ENCODE measurements at regions not wholly inside any gene's neighbourhood (a gene's known extent, or its start where the extent isn't known, plus 50 kb on each side); places are given as distances from the start of the nearest gene placed in this dataset.

GRCh38 chr5:107293541-107294210, 377.1 kb downstream of the EFNA5 start:
- DNase-seq, result no peak

DNA sequence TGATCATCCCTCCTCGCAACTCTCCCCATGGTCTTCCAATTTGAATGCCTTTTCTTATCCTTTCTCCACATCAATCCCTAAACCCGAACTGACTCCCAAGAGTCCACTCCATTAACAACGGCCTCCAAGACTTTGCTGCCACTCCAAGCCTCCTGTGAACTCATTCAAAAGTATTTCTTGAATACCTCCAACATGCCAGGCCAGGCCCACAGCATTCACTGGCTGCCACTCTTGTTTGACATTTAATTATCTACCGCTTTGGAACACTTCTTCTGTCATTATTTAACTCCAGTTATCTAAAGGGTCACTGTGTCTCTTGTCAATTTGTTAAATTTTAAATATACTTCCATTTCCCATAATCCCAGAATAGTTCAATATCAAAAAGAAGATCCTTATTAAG, 378.9 kb downstream of the EFNA5 start:
- DNase-seq, result no peak

DNA sequence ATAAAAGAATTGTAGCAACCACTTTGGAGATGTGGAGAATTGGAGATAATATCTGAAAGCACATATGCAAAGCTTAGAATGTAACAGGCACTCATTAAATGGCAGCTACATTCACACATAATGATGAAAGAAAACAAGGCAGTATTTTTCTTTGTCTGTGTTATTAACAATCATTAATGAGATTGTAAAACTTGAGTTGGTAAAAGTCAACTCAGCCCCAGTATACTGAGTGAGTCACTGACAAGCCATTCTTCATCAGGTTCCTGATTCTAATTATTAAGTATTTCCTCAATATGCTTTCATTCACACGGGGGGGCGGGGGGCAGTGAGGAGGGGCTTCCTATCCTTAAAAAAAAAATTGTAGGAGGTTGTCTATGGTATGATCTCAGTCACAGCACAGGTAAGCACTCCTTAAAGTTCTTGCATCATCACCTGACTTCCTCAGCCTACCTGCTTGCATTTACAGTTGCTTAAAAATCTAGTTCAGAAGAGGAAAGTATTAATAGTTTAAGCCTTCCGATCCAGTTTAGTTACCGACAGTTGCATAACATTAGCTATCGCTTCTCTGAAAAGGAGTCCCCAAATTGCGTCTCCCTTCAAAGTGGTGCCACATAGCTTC, 379.8 kb downstream of the EFNA5 start:
- DNase-seq, result no peak

- no peak for DNase-seq
Measured at GRCh38 chr5:107289030-107289714, 381.6 kb downstream of the EFNA5 start.

DNA sequence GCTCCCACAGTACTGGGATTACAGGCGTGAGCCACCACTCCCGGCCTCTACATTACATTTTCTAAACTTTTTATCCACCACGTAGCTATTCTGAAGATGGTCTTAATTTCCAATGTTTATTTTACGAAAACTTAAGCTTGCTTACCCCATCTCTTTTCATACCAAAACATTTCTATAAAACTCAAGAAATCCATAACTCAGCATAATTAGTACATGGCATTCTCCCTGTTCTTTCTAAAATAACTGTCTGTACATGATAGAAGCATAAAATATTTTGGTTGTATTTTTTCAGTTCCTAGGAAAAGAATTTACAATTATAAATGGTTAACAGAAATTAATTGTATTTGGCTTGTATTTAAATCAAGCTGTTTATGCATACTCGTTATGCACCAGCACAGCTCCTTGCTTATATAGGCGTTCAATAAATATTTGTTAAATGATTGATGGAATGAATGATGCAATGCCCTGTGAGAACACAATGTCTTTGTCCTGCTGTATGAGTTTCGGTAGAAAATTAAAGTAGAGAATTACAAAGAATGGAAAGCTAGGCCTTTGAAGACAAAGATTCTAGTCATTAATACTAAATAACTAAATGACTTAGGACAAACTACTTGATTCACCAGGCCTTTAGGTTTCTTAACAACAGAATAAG, 384.2 kb downstream of the EFNA5 start:
- DNase-seq, result no peak

GRCh38 chr5:107285772-107286171, 385.0 kb downstream of the EFNA5 start:
- DNase-seq, result no peak

- no peak for DNase-seq
Measured at GRCh38 chr5:107284822-107285525, 385.8 kb downstream of the EFNA5 start.

DNA sequence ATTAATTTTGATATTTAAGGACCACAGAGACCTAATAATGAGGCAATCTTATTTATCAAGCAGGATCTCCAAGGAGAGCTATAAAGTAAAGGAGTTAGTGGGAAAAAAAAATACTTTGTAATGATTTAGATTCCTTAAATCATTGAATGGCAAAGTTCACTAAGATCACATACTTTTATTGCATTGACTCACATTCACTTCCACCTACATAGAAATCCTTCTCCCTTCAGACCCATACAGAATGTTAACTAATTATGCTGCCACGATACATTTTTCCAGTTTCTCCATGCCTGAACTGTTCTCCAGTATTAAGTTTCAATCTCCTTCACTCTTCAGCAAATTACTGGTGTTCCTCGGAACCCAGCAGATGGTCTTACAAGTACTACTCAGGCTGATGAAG, 388.7 kb downstream of the EFNA5 start:
- DNase-seq, result no peak

- no peak for DNase-seq
Measured at GRCh38 chr5:107278774-107279173, 392.0 kb downstream of the EFNA5 start.

- DNase-seq, result no peak
Measured at GRCh38 chr5:107277485-107278125, 393.1 kb downstream of the EFNA5 start.

- no peak for DNase-seq
Measured at GRCh38 chr5:107275333-107275732, 395.4 kb downstream of the EFNA5 start.

DNA sequence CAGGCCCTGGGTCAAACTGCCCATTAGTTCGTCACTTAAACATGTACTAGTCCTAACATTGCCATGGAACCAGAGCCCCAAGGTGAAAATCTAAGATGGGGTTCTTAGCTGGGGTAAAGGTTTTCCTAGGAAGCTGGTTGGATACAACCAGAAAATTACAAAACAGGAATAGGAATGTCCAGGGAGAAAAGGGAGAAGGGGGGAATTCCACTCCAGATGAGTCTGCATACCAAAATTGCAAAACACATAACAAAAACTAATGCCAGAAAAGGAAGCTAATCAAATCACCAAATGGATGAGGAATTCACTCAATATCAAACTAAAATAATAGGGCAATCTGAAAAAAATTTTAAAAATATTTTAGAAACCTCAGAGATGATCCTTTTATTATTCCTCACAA, 396.2 kb downstream of the EFNA5 start:
- DNase-seq, result no peak

DNA sequence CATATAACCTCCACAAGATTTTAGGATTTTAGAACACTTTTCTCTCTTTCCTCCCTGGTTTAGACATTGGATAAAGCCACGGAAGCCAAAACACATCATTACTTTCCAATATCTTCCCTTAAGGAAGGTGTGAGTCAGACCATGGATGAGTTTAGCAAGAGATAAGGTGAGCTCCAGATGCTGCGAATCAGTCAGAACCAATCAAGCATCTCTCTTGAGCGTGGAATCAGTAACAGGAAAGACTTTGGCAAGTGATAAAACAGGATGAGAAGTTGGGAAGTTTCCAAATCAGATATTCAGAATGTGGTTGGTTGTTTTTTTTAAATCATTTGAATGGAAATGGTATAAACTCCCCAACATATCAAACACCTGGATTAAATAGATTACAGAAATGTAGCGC, 397.8 kb downstream of the EFNA5 start:
- DNase-seq, result no peak

DNA sequence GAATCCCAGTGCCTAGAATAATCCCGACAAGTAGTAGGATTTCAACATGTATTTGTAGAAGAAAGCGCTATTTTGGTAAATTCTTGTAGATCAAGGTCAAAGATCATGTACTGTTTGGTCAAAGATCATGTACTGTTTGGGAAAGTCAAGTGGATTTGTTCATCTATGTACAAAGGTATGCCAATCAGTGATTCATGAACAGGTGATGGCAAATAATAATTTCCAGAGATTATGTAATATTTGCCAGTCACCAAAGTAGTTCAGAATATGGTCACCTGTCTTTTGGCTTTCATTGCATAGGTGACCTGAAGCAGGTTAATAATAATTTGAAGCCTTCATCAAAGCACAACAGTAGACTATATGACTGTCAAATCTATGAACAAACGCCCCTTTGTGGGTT, 398.2 kb downstream of the EFNA5 start:
- DNase-seq, result no peak

DNA sequence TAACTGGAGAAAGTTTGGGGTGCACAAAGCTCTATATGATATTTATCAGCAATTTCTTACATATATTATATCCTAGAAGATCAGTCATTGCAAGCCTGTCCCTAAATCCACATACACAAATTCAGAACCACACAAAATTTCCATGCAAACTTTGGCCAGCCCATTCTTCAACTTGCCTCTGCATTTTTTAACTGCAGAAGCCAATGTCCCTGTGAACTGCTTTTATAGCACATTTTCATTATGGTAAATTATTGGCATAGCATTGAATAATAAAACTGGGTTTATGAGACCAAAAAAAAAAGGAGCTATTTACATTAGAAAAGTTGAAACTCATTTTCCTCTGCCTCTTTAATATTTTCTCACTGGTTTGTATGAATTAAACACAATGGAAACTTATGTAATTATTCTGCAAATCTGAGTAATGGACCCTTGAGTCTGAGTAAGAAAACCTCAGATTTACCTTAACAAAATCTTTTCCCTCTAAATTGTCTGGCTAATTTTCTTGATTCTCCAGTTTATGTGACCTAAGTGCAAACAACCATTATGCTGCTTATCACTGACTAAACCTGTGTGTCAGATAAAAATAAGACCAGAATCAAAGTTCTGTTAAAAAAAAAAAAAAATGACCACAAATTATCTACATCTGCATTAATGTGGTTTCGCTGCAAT, 398.9 kb downstream of the EFNA5 start:
- no peak for DNase-seq

- DNase-seq, result no peak
Measured at GRCh38 chr5:107270561-107270960, 400.2 kb downstream of the EFNA5 start.

- DNase-seq, result no peak
Measured at GRCh38 chr5:107269678-107270077, 401.1 kb downstream of the EFNA5 start.

GRCh38 chr5:107269256-107269655, 401.5 kb downstream of the EFNA5 start:
- no peak for DNase-seq

GRCh38 chr5:107268241-107268640, 402.5 kb downstream of the EFNA5 start:
- DNase-seq, result no peak

GRCh38 chr5:107266100-107266499, 404.6 kb downstream of the EFNA5 start:
- no peak for DNase-seq

DNA sequence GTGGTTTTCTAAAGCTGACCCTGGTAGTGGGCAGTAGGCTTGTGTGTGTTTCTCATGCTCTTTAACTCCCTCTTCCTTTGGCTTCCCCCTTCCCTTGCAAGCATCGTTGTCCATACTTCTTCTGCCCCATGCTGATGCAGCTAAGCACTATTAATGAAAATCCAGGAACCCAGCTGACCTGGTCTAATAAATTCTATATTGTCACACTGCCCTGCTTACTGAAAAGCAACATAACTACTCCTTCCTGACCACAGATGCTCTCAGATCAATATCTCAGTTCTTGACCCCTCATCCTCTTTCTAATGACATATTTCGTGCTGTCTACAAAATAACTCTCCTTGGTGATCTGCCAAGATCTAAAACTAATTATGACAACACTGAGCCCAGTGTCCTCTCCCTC, 405.5 kb downstream of the EFNA5 start:
- no peak for DNase-seq

DNA sequence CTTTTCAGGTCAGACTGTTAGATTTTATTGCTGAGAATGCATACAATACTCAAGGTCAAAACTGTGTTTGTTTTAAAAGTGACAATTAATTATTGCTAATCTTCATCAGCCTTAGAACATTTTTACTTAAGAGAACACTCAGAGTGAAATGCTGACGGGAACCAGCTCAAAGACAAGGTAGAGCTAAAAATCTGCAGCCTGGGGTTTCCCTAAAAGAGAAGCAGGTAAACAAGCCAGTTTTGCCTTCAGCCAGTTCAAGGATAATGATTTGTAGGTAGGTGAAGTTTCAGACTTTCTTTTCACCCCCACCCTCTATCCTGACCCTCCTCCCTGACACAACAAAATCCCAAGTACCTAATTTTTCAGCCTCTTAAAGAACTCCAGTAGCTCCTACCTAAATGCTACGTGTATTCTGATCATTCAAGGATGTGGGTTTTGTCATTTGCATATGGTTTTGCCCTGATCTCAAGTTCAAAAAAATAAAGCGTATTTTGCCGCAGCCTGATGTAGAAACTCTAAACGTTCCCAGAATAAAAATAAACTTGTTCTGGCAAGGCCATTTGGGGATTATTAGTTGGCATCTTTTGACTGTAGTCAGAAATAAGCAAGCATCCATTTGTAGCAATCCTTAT, 407.2 kb downstream of the EFNA5 start:
- DNase-seq, result no peak

Measured in activated gamma-delta T cell (primary cell).